NCI-H524 treated with DMSO at 0.1 percent for 48 hours (cell line): ENCODE measurements at regions not wholly inside any gene's neighbourhood (a gene's known extent, or its start where the extent isn't known, plus 50 kb on each side); places are given as distances from the start of the nearest gene placed in this dataset.

Experiments used
- DNase-seq: peaks from one replicate; lab custom pipeline; 2025; lab: John Stamatoyannopoulos, UW

DNA sequence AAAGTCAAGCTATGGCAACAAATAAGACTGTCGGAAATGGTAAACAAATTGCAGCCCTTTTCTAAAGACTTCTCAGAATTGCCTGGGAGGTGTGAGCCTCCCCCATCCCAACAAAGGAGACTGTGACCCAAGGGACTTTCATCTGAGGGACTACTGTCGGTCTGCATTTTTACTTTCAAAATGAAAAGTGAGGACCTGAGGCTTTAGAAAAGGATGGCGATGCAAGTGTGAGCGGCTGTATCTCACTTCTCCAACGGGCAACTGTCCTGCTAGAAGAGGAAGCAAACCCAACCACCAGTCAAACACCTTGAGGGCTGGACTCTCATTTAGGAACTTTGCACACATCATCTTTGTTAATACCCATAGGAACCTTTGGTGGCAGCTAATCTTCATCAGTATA is 62.6 kb upstream of the CLNK start:
- DNase-seq = no peak

GRCh38 chr4:10746371-10747171 is 62.0 kb upstream of the CLNK start:
- DNase-seq = no peak

- DNase-seq = no peak
Measured at GRCh38 chr4:10743357-10743756, 58.8 kb upstream of the CLNK start.

DNA sequence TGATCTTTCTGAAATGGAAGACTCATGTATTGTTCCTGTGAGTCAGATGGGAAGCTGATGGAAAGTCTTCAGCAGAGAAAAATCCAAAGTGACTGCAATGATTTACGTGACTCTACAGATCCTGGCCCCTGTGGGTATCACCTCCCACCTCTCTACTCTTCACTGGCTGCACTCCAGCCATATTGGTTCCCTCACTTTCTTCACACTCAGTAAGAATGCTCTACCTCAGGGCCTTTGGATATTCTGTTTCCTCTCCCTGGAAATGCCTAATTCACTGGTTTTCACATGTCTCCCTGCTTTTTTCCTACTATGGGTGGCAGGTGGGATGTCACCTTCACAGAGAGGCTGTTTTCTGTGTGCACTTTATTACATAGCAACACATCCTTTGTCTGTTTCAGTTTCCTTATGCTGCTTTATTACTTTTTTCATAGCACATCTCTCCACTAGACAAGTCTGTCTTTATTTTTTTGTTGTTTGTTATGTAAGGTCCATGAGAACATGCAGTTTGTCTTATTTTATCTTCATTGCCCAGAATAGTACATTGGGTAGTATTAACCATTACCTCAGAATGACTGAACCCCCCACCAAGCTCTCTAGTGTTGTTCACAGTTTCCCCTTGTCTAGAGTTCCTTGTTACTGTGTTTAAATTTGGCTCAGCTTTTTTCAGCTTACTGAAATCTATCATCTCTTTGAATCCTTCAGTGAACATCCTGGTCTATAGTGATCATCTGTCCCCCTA is 57.6 kb upstream of the CLNK start:
- DNase-seq = no peak

DNA sequence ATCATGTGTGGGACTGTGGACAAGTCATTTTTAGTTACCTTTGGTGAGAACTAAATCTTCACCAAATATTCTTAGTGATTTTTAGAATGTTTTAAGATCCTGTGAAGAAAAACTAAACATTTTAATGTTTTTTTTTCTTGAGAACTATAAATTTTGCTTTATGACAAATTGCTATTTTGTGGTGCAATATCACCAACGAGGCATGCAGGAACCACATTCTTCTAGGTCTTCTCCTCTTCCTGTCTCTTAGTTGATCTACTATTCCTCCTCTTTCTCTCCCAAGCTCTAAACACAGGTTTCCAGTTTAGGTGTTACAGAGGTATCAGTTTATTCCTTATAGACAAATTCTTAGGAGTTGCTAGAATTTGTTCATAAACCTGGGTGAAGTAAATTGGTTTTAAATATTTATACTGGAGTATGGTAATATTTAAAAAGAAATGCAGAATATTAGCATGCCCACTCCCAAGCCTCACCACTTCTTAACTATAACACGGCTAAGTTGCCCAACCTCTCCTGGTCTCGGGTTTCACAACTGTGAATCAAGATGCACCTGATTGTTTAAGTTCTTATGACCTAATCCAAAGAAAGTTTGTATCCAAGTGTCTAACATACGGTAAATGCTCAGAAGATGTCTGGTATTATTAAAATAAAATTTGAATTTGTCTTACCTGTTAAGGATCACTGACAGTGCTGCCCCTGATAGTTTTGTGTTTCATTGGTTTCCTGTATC is 56.5 kb upstream of the CLNK start:
- DNase-seq = no peak

DNA sequence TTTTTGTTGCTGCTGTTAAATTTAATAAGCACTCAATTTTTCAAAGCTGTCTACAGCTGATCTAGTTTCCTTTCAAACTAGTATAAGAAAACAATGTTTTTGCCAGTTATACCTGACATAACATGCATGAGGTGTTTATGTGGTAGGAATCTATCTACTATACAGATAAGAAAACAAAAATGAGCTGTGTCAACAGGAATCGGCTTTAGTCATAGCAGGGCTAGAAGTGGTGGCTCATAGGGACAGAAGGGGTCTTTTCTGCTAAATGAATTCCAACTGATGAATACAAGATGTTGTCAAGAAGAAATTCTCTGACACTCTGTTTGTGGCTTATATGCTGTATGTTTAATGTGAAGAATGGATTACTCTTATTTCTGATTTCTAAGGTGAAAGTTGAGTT is 55.7 kb upstream of the CLNK start:
- no peak for DNase-seq

DNA sequence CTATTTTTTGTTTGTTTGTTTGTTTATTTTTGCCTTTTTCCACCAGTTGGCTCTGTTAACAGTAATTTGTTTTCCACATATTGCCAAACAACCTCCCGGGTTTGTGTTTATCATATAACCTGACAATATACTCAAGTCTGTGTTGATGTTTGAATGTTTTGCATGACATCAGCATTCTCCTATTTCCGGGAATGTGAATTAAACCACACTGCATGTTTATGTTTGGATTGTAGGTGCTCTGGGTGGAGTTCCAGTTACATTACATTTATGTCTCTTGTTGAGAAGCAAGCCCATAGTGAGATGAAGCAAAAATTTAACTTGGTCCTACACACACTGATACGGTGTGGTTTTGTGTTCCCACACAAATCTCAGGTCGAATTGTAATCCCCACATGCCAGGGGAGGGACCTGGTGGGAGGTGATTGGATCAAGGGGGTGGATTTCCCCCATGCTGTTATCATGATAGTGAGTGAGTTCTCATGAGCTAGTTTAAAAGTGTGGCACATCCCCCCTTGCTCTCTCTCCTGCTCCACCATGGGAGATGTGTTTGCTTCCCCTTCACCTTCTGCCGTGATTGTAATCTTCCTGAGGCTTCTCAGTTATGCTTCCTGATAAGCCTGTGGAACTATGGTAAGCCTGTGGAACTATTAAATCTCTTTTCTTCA is 54.4 kb upstream of the CLNK start:
- no peak for DNase-seq

DNA sequence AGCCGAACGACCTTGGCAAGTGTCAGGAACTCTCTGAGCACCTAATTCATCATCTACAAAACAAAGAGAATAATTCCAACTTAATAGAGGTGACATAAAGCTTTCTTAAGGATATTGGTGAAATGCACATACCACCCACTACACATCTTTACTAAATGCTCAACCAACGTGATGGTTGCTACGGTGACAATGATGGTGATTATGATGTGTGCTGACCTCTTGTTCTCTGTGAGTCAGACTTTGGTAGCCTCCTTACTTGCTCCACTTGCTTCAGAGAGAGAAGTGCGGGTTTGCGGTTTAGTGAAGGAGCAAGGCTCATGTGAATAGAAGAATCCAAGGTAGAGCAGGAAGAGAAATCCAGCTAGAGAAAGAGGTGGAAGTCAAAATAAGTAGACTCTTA is 52.8 kb upstream of the CLNK start:
- no peak for DNase-seq

DNA sequence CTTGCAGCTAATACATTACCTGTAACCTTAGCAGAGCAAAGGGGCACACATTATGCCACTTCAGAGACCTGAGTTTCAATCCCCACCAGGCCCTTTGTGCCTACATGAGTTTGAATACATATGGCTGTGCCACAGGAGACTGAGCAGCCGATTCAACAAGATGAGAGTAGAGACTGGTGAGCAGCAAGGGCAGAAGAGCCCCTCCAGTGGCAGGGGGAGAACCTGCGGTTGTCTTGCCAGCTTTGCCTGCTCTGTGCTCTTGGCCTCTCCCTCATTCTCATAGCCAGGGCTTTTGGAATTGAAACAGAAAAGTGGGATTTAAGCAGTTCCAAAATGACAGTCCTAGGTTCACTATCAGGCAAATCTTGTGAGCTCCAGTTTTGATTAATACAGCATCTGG is 52.3 kb upstream of the CLNK start:
- DNase-seq = no peak

DNA sequence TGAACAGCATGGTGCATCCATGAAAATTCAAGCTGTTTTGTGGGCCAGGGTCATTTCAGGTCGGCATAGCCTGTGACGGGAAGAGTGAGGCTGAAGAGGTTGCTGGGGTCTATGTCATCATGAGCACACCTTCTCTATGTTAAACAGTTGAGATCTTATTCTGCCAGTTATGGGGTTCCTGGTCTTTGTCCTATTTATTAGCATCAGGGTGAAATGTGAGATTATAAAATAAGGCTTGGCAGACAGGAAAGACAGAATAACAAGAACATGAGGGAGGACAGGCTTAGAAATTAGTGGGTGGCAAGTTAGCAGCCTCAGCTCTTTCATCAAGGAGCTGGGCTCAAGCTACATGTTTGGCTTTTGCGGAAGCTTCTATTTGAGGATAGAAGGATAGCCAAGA is 51.7 kb upstream of the CLNK start:
- no peak for DNase-seq

- DNase-seq = no peak
Measured at GRCh38 chr4:10734697-10735096, 50.1 kb upstream of the CLNK start.
